GM21360 (cell line): ENCODE measurements at regions not wholly inside any gene's neighbourhood (a gene's known extent, or its start where the extent isn't known, plus 50 kb on each side); places are given as distances from the start of the nearest gene placed in this dataset.
A peak's percentile ranks its signal among the peaks of the same experiment; 100 is the strongest.
"Not testable (repeated sequence)": the region's sequence is repeated elsewhere in the genome, so short reads cannot be mapped to it uniquely, and the experiment has no call there.

Experiments used
- ATAC-seq: cut with Tn5 transposase; IDR thresholded peaks from one replicate; pipeline ENCODE4 v1.9.1; 2021; ENCODE audit warnings: mild to moderate bottlenecking, moderate library complexity; ENCODE audit not compliant: unreplicated experiment

GRCh38 chr1:157369808-157370521 is 182.3 kb downstream of the FCRL5 start:
- ATAC-seq: peak; percentile 52

GRCh38 chr1:157368941-157369340 is 183.4 kb downstream of the FCRL5 start:
- ATAC-seq: not testable (repeated sequence)

GRCh38 chr1:157368363-157368762 is 184.0 kb downstream of the FCRL5 start:
- ATAC-seq: no peak

- no peak for ATAC-seq
Measured at GRCh38 chr1:157367870-157368269, 184.4 kb downstream of the FCRL5 start.

GRCh38 chr1:157367091-157367739 is 185.1 kb downstream of the FCRL5 start:
- no peak for ATAC-seq

GRCh38 chr1:157364612-157365011 is 187.7 kb downstream of the FCRL5 start:
- no peak for ATAC-seq

GRCh38 chr1:157363660-157364140 is 188.6 kb downstream of the FCRL5 start:
- peak; percentile 61 for ATAC-seq

GRCh38 chr1:157360023-157360390 is 192.3 kb downstream of the FCRL5 start:
- ATAC-seq: no peak

GRCh38 chr1:157359314-157360022 is 192.8 kb downstream of the FCRL5 start:
- no peak for ATAC-seq

- ATAC-seq: no peak
Measured at GRCh38 chr1:157357111-157357510, 195.2 kb downstream of the FCRL5 start.

- ATAC-seq: no peak
Measured at GRCh38 chr1:157356601-157357000, 195.7 kb downstream of the FCRL5 start.

- no peak for ATAC-seq
Measured at GRCh38 chr1:157353546-157353945, 198.8 kb downstream of the FCRL5 start.

GRCh38 chr1:157352817-157353408 is 199.4 kb downstream of the FCRL5 start:
- ATAC-seq: no peak

GRCh38 chr1:157352216-157352615 is 200.1 kb downstream of the FCRL5 start:
- ATAC-seq: no peak

- ATAC-seq: not testable (repeated sequence)
Measured at GRCh38 chr1:157351800-157352199, 200.5 kb downstream of the FCRL5 start.

GRCh38 chr1:157348538-157349480 is 203.5 kb downstream of the FCRL5 start:
- ATAC-seq: no peak

GRCh38 chr1:157347506-157347905 is 204.8 kb downstream of the FCRL5 start:
- ATAC-seq: no peak

- not testable (repeated sequence) for ATAC-seq
Measured at GRCh38 chr1:157337785-157338184, 199.6 kb upstream of the ETV3 start.

GRCh38 chr1:157335056-157335455 is 196.9 kb upstream of the ETV3 start:
- ATAC-seq: no peak

GRCh38 chr1:157334041-157334440 is 195.8 kb upstream of the ETV3 start:
- no peak for ATAC-seq
